ENCODE measurements at regions not wholly inside any gene's neighbourhood (a gene's known extent, or its start where the extent isn't known, plus 50 kb on each side); places are given as distances from the start of the nearest gene placed in this dataset.
"Not testable (repeated sequence)": the region's sequence is repeated elsewhere in the genome, so short reads cannot be mapped to it uniquely, and the experiment has no call there.

- whole genome bisulfite sequencing (ENCODE audit: insufficient coverage), result no CpG with 5 or more reads among the region's 2 CpGs
- Histone ChIP-seq H3K4me3 (ENCODE audit: control insufficient read depth in 1 of 7, extremely low read depth in 1 of 7, insufficient read depth in 4 of 7, low read depth in 2 of 7, low read length in 6 of 7) (no peak overlapping the region), H3K27me3 (replicated peaks in 2 of 5; ENCODE audit: control insufficient read depth in 4 of 5, insufficient read depth in 5 of 5, low read length in 4 of 5) (no peaks in the 10 kb centered on the region), H3K4me1 (ENCODE audit: control extremely low read depth in 1 of 4, control insufficient read depth in 4 of 4, insufficient read depth in 4 of 4, low read length in 3 of 4) (no peaks in the 10 kb centered on the region), H3K27ac (ENCODE audit: insufficient read depth in 1 of 2, low read depth in 1 of 2, low read length in 2 of 2, poor library complexity in 1 of 2, severe bottlenecking in 2 of 2) (no peak overlapping the region), H3K9me3 (ENCODE audit: control extremely low read depth in 1 of 5, control insufficient read depth in 4 of 5, insufficient read depth in 2 of 5, low read depth in 1 of 5, low read length in 4 of 5) (peaks cover 0 to under 1% (median 0%) of the 10 kb centered on the region in 5 experiments), H3K36me3 (ENCODE audit: control insufficient read depth in 4 of 4, insufficient read depth in 4 of 4, low read length in 3 of 4) (no peaks in the 10 kb centered on the region)
- DNase-seq, result no peak
- POLR2A ChIA-PET, result no interaction called here
- CTCF ChIA-PET, result interaction anchor here (1.0 to 1.3 kb wide), 3 partner anchors 8 to 252 kb away, joined by 3 read pairs; no protein-coding TSS in a partner anchor
Measured at GRCh38 chr6:12635375-12635774, 81.2 kb upstream of the PHACTR1 start.

GRCh38 chr6:12635813-12636212 is 80.8 kb upstream of the PHACTR1 start:
- H3K27ac ChIP-seq (ENCODE audit: insufficient read depth in 1 of 2, low read depth in 1 of 2, low read length in 2 of 2, poor library complexity in 1 of 2, severe bottlenecking in 2 of 2), result no peak overlapping the region
- POLR2A ChIA-PET, result no interaction called here
- CTCF ChIA-PET, result interaction anchor here (1.3 to 2.9 kb wide), 3 partner anchors 9 to 258 kb away, joined by 3 to 37 read pairs (median 3); no protein-coding TSS in a partner anchor
- no peaks in the 10 kb centered on the region for H3K4me1 ChIP-seq (ENCODE audit: control extremely low read depth in 1 of 4, control insufficient read depth in 4 of 4, insufficient read depth in 4 of 4, low read length in 3 of 4)
- H3K4me3 ChIP-seq (ENCODE audit: control insufficient read depth in 1 of 7, extremely low read depth in 1 of 7, insufficient read depth in 4 of 7, low read depth in 2 of 7, low read length in 6 of 7), result no peak overlapping the region
- no peak for DNase-seq
- H3K36me3 ChIP-seq (ENCODE audit: control insufficient read depth in 4 of 4, insufficient read depth in 4 of 4, low read length in 3 of 4), result no peaks in the 10 kb centered on the region
- H3K9me3 ChIP-seq (ENCODE audit: control extremely low read depth in 1 of 5, control insufficient read depth in 4 of 5, insufficient read depth in 2 of 5, low read depth in 1 of 5, low read length in 4 of 5), result peaks cover 0 to 2% (median 0%) of the 10 kb centered on the region in 5 experiments
- H3K27me3 ChIP-seq (replicated peaks in 2 of 5; ENCODE audit: control insufficient read depth in 4 of 5, insufficient read depth in 5 of 5, low read length in 4 of 5), result no peaks in the 10 kb centered on the region
- WGBS (ENCODE audit: insufficient coverage), result 100% methylated on average over 1 of the region's 3 CpGs

- Histone ChIP-seq H3K27ac (ENCODE audit: insufficient read depth in 1 of 2, low read depth in 1 of 2, low read length in 2 of 2, poor library complexity in 1 of 2, severe bottlenecking in 2 of 2) (no peak overlapping the region), H3K4me1 (ENCODE audit: control extremely low read depth in 1 of 4, control insufficient read depth in 4 of 4, insufficient read depth in 4 of 4, low read length in 3 of 4) (no peaks in the 10 kb centered on the region), H3K36me3 (ENCODE audit: control insufficient read depth in 4 of 4, insufficient read depth in 4 of 4, low read length in 3 of 4) (no peaks in the 10 kb centered on the region), H3K27me3 (replicated peaks in 2 of 5; ENCODE audit: control insufficient read depth in 4 of 5, insufficient read depth in 5 of 5, low read length in 4 of 5) (no peaks in the 10 kb centered on the region), H3K9me3 (ENCODE audit: control extremely low read depth in 1 of 5, control insufficient read depth in 4 of 5, insufficient read depth in 2 of 5, low read depth in 1 of 5, low read length in 4 of 5) (peaks cover 0 to 2% (median 0%) of the 10 kb centered on the region in 5 experiments), H3K4me3 (ENCODE audit: control insufficient read depth in 1 of 7, extremely low read depth in 1 of 7, insufficient read depth in 4 of 7, low read depth in 2 of 7, low read length in 6 of 7) (no peak overlapping the region)
- WGBS (ENCODE audit: insufficient coverage), result 100% methylated on average over 3 of the region's 3 CpGs
- POLR2A ChIA-PET, result no interaction called here
- peak in 2 of 3 donors; percentile 24 to 27 for DNase-seq
- CTCF ChIA-PET, result interaction anchor here (0.6 to 2.9 kb wide), 8 partner anchors 19 to 1037 kb away, joined by 3 to 37 read pairs (median 4); no protein-coding TSS in a partner anchor
Measured at GRCh38 chr6:12636336-12636735, 80.2 kb upstream of the PHACTR1 start.

GRCh38 chr6:12637960-12638641 is 78.5 kb upstream of the PHACTR1 start:
- 24% methylated on average over 5 of the region's 7 CpGs for WGBS (ENCODE audit: insufficient coverage)
- Histone ChIP-seq H3K36me3 (ENCODE audit: control insufficient read depth in 4 of 4, insufficient read depth in 4 of 4, low read length in 3 of 4) (no peaks in the 10 kb centered on the region), H3K27ac (ENCODE audit: insufficient read depth in 1 of 2, low read depth in 1 of 2, low read length in 2 of 2, poor library complexity in 1 of 2, severe bottlenecking in 2 of 2) (no peak overlapping the region), H3K4me3 (ENCODE audit: control insufficient read depth in 1 of 7, extremely low read depth in 1 of 7, insufficient read depth in 4 of 7, low read depth in 2 of 7, low read length in 6 of 7) (no peak overlapping the region), H3K27me3 (replicated peaks in 2 of 5; ENCODE audit: control insufficient read depth in 4 of 5, insufficient read depth in 5 of 5, low read length in 4 of 5) (no peaks in the 10 kb centered on the region), H3K9me3 (ENCODE audit: control extremely low read depth in 1 of 5, control insufficient read depth in 4 of 5, insufficient read depth in 2 of 5, low read depth in 1 of 5, low read length in 4 of 5) (peaks cover 0 to 2% (median 0%) of the 10 kb centered on the region in 5 experiments), H3K4me1 (ENCODE audit: control extremely low read depth in 1 of 4, control insufficient read depth in 4 of 4, insufficient read depth in 4 of 4, low read length in 3 of 4) (no peaks in the 10 kb centered on the region)
- DNase-seq, result peak; percentile 71 to 87 (median 84)
- ChIA-PET CTCF (interaction anchor here (0.9 to 2.9 kb wide), 15 partner anchors 9 to 1464 kb away, joined by 3 to 37 read pairs (median 4); no protein-coding TSS in a partner anchor), POLR2A (no interaction called here)

GRCh38 chr6:12640438-12640837 is 76.1 kb upstream of the PHACTR1 start:
- no peak for DNase-seq
- Histone ChIP-seq H3K4me3 (ENCODE audit: control insufficient read depth in 1 of 7, extremely low read depth in 1 of 7, insufficient read depth in 4 of 7, low read depth in 2 of 7, low read length in 6 of 7) (no peak overlapping the region), H3K27me3 (replicated peaks in 2 of 5; ENCODE audit: control insufficient read depth in 4 of 5, insufficient read depth in 5 of 5, low read length in 4 of 5) (no peaks in the 10 kb centered on the region), H3K36me3 (ENCODE audit: control insufficient read depth in 4 of 4, insufficient read depth in 4 of 4, low read length in 3 of 4) (no peaks in the 10 kb centered on the region), H3K4me1 (ENCODE audit: control extremely low read depth in 1 of 4, control insufficient read depth in 4 of 4, insufficient read depth in 4 of 4, low read length in 3 of 4) (no peaks in the 10 kb centered on the region), H3K9me3 (ENCODE audit: control extremely low read depth in 1 of 5, control insufficient read depth in 4 of 5, insufficient read depth in 2 of 5, low read depth in 1 of 5, low read length in 4 of 5) (peaks cover 0 to 2% (median 0%) of the 10 kb centered on the region in 5 experiments), H3K27ac (ENCODE audit: insufficient read depth in 1 of 2, low read depth in 1 of 2, low read length in 2 of 2, poor library complexity in 1 of 2, severe bottlenecking in 2 of 2) (no peak overlapping the region)
- ChIA-PET CTCF (interaction anchor here (0.9 to 1.8 kb wide), 4 partner anchors 203 to 269 kb away, joined by 3 to 5 read pairs (median 4); no protein-coding TSS in a partner anchor), POLR2A (no interaction called here)
- no CpG with 5 or more reads among the region's 1 CpG for WGBS (ENCODE audit: insufficient coverage)

- not testable (repeated sequence) for H3K9me3 ChIP-seq (ENCODE audit: control extremely low read depth in 1 of 5, control insufficient read depth in 4 of 5, insufficient read depth in 2 of 5, low read depth in 1 of 5, low read length in 4 of 5); H3K4me1 ChIP-seq (ENCODE audit: control extremely low read depth in 1 of 4, control insufficient read depth in 4 of 4, insufficient read depth in 4 of 4, low read length in 3 of 4); H3K36me3 ChIP-seq (ENCODE audit: control insufficient read depth in 4 of 4, insufficient read depth in 4 of 4, low read length in 3 of 4); H3K27ac ChIP-seq (ENCODE audit: insufficient read depth in 1 of 2, low read depth in 1 of 2, low read length in 2 of 2, poor library complexity in 1 of 2, severe bottlenecking in 2 of 2); H3K27me3 ChIP-seq (replicated peaks in 2 of 5; ENCODE audit: control insufficient read depth in 4 of 5, insufficient read depth in 5 of 5, low read length in 4 of 5); DNase-seq; H3K4me3 ChIP-seq (ENCODE audit: control insufficient read depth in 1 of 7, extremely low read depth in 1 of 7, insufficient read depth in 4 of 7, low read depth in 2 of 7, low read length in 6 of 7)
- POLR2A ChIA-PET, result interaction anchor here (0.5 kb wide), 1 partner anchor 1751 kb away, joined by 3 read pairs; no protein-coding TSS in a partner anchor
- CTCF ChIA-PET, result interaction anchor here (0.7 to 1.8 kb wide), 3 partner anchors 254 to 562 kb away, joined by 3 to 6 read pairs (median 5); no protein-coding TSS in a partner anchor
- WGBS (ENCODE audit: insufficient coverage), result no CpG with 5 or more reads among the region's 2 CpGs
Measured at GRCh38 chr6:12641785-12642184, 74.8 kb upstream of the PHACTR1 start.

GRCh38 chr6:12645941-12646340 is 70.6 kb upstream of the PHACTR1 start:
- H3K36me3 ChIP-seq (ENCODE audit: control insufficient read depth in 4 of 4, insufficient read depth in 4 of 4, low read length in 3 of 4), result no peaks in the 10 kb centered on the region
- H3K4me3 ChIP-seq (ENCODE audit: control insufficient read depth in 1 of 7, extremely low read depth in 1 of 7, insufficient read depth in 4 of 7, low read depth in 2 of 7, low read length in 6 of 7), result no peak overlapping the region
- 100% methylated on average over 3 of the region's 4 CpGs for WGBS (ENCODE audit: insufficient coverage)
- CTCF ChIA-PET, result interaction anchor here (1.2 kb wide), 1 partner anchor 8 kb away, joined by 5 read pairs; no protein-coding TSS in a partner anchor
- H3K9me3 ChIP-seq (ENCODE audit: control extremely low read depth in 1 of 5, control insufficient read depth in 4 of 5, insufficient read depth in 2 of 5, low read depth in 1 of 5, low read length in 4 of 5), result peaks cover 0 to 11% (median 0%) of the 10 kb centered on the region in 5 experiments
- no peak for DNase-seq
- POLR2A ChIA-PET, result no interaction called here
- H3K27ac ChIP-seq (ENCODE audit: insufficient read depth in 1 of 2, low read depth in 1 of 2, low read length in 2 of 2, poor library complexity in 1 of 2, severe bottlenecking in 2 of 2), result no peak overlapping the region
- no peaks in the 10 kb centered on the region for H3K27me3 ChIP-seq (replicated peaks in 2 of 5; ENCODE audit: control insufficient read depth in 4 of 5, insufficient read depth in 5 of 5, low read length in 4 of 5)
- H3K4me1 ChIP-seq (ENCODE audit: control extremely low read depth in 1 of 4, control insufficient read depth in 4 of 4, insufficient read depth in 4 of 4, low read length in 3 of 4), result no peaks in the 10 kb centered on the region
